Heart left ventricle (tissue), 16 donors: ENCODE measurements at regions not wholly inside any gene's neighbourhood (a gene's known extent, or its start where the extent isn't known, plus 50 kb on each side); places are given as distances from the start of the nearest gene placed in this dataset.

Experiments used
- ATAC-seq, 4 donors: fragments of 200-7000 bp; cut with Tn5 transposase; one replicate each; pipeline ENCODE4 v1.9.1; 2020 to 2022; ENCODE audit warnings: moderate library complexity in 4 of 4, mild to moderate bottlenecking in 3 of 4, moderate number of reproducible peaks in 1 of 4
- DNase-seq, 5 donors: peaks; one replicate each; pipeline ENCODE4 v3.0.0-alpha.2; 2020
- H3K27ac ChIP-seq, 12 donors: fragments of 200-600 bp; sonication (generic) in 4 of 12; one replicate each; pipeline versions ENCODE4 v1.5.0 to v1.8.0; 2016 to 2022; ENCODE audit warnings: mild to moderate bottlenecking in 2 of 12
- H3K27me3 ChIP-seq, 9 donors: fragments of 200-600 bp; sonication (generic) in 2 of 9; one replicate each; pipeline versions ENCODE4 v1.5.1 to v1.8.0; 2016 to 2022; ENCODE audit warnings: mild to moderate bottlenecking in 3 of 9
- H3K36me3 ChIP-seq, 9 donors: fragments of 200-600 bp; sonication (generic) in 2 of 9; one replicate each; pipeline versions ENCODE4 v1.5.0 to v1.8.0; 2018 to 2022; ENCODE audit warnings: mild to moderate bottlenecking in 2 of 9
- H3K4me1 ChIP-seq, 12 donors: fragments of 200-600 bp; sonication (generic) in 4 of 12; one replicate each; pipeline versions ENCODE4 v1.5.0 to v1.8.0; 2016 to 2022; ENCODE audit warnings: mild to moderate bottlenecking in 3 of 12
- H3K4me3 ChIP-seq, 12 donors: fragments of 200-600 bp; sonication (generic) in 4 of 12; one replicate each; pipeline versions ENCODE4 v1.5.0 to v1.8.0; 2017 to 2022; ENCODE audit warnings: mild to moderate bottlenecking in 9 of 12, moderate library complexity in 4 of 12
- H3K9me3 ChIP-seq, 12 donors: fragments of 200-600 bp; sonication (generic) in 4 of 12; one replicate each; pipeline versions ENCODE4 v1.5.0 to v1.8.0; 2016 to 2022; ENCODE audit warnings: mild to moderate bottlenecking in 1 of 12
- CTCF ChIP-seq, 12 donors: fragments of 200-600 bp; sonication (generic) in 4 of 12; IDR thresholded peaks; one replicate each; pipeline versions ENCODE4 v1.5.0 to v1.8.0; 2018 to 2022; ENCODE audit warnings: antibody characterized with exemption in 12 of 12, mild to moderate bottlenecking in 5 of 12
- POLR2A ChIP-seq, 2 donors: fragments of 450-650 bp; IDR thresholded peaks; one replicate each; pipeline ENCODE4 v1.6.1; 2017; ENCODE audit warnings: antibody characterized with exemption in 2 of 2, mild to moderate bottlenecking in 2 of 2, moderate library complexity in 2 of 2
- WGBS, 4 donors: extraction: QIAGEN DNeasy Blood & Tissue Kit in 2 of 4; methylation state at CpG; one replicate each; pipeline versions ENCODE4 v1.1.5 to v1.1.7; 2013 to 2018; 5-methylcytosine and 5-hydroxymethylcytosine counted together
- intact Hi-C, 10 donors: fragments of 100-400 bp; cut with DNase I; formaldehyde crosslinking; loops; one replicate each; pipeline versions ENCODE4 v1.11.1 to v1.14.2; 2022
- donor health status: ischemic (EF 13 %, LVEDD 7.1; RV severe dilation, severe dysfunction).
- donor health status: healthy with polysubstance abuse.
- donor health status: DM: no; HTN: yes; CAD: no.
- donor health status: DM: no; HTN: no; CAD: no.
- donor health status: ischemic (EF 25% LVEDD 6.9; RV normal size, moderate dysfunction).
- donor health status: ischemic (EF 25% LVEDD 5.7; RV mildly dilated, moderate dysfunction).
- donor health status: healthy.
- donor health status: DM: yes; HTN: yes; CAD: no.
- donor health status: ischemic (EF 35%, LVEDD 5.7; RV mildly dilated, moderate dysfunction).
- donor health status: nonischemic (EF 11% LVEDD 7.7; RV severe dilation, severe dysfunction).
- donor health status: DM: yes; HTN: yes; CAD: no.
- donor health status: PGD.
- donor health status: ischemic (EF 29% LVEDD 5.4; RV normal size, mild dysfunction).
- donor health status: nonischemic (EF 23%, LVEDD 6.1; RV moderate dilation, normal function).

- no peak overlapping the region for H3K4me3 ChIP-seq
- H3K9me3 ChIP-seq, result no peaks in the 10 kb centered on the region
- intact Hi-C loops, result no loop called here
- 62 to 70% (median 68%) methylated on average over 5 of the region's 5 CpGs for WGBS, 4 donors
- DNase-seq (no peak), ATAC-seq (no peak)
- no peaks in the 10 kb centered on the region for H3K27me3 ChIP-seq
- TF ChIP-seq CTCF (IDR thresholded peaks at IDR 0.05) (no peak), POLR2A (IDR thresholded peaks at IDR 0.05) (no peak)
- H3K4me1 ChIP-seq, result no peaks in the 10 kb centered on the region
- no peaks in the 10 kb centered on the region for H3K36me3 ChIP-seq
- no peak overlapping the region for H3K27ac ChIP-seq
Measured at GRCh38 chr12:72082986-72083820, 144.6 kb downstream of the TPH2 start.

DNA sequence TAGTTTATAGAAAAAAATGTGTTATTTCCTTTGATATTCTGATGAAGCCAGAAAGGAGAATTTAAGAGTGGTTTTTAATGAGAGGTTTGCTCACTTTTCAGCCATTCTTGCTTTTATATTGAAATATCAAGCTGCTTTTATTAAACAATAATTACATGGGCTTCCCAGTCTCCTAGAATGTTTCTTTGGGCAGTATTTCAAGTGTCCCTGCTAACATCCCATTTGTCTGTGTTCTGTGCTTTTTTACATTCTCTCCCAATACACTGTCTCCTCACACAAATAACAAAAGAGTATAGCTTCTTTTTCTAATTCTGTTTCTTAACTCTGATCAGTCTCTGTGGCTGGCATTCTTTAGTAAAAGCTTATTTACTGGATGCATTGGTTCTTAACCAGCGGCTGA lies 145.4 kb downstream of the TPH2 start:
- WGBS, 4 donors, result 0 to 48% (median 19%) methylated on average over 1 of the region's 1 CpG
- no peak for TF ChIP-seq CTCF (IDR thresholded peaks at IDR 0.05)
- no peak for TF ChIP-seq POLR2A (IDR thresholded peaks at IDR 0.05)
- H3K27me3 ChIP-seq, result no peaks in the 10 kb centered on the region
- intact Hi-C loops, result no loop called here
- H3K9me3 ChIP-seq, result no peaks in the 10 kb centered on the region
- H3K27ac ChIP-seq, result no peak overlapping the region
- no peak overlapping the region for H3K4me3 ChIP-seq
- no peaks in the 10 kb centered on the region for H3K36me3 ChIP-seq
- ATAC-seq, result no peak
- no peaks in the 10 kb centered on the region for H3K4me1 ChIP-seq
- no peak for DNase-seq

DNA sequence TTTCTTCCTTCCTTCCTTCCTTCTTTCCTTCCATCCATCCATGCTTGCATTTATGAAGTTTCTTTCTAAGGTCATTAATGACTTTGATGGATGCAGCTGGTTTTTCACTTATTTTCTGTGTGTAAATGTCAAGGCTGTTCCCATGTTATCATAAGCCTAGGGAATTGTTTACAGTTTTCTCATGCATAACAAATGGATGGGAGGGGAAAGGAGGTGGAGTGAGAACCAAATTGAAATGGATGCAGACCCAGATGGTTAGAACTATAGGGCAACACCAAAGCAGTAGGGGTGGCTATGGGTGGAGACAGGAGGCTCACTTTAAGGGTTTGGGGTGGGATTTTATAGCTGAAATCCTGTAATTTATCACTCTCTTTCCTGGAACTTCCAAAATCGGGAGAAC lies 146.2 kb downstream of the TPH2 start:
- no peak for DNase-seq

GRCh38 chr12:72089678-72090077 lies 151.0 kb downstream of the TPH2 start:
- TF ChIP-seq POLR2A (IDR thresholded peaks at IDR 0.05) (no peak), CTCF (IDR thresholded peaks at IDR 0.05) (no peak)
- intact Hi-C loops, result no loop called here
- ATAC-seq, result no peak
- no peak for DNase-seq
- Histone ChIP-seq H3K4me3 (no peak overlapping the region), H3K4me1 (no peaks in the 10 kb centered on the region), H3K27me3 (no peaks in the 10 kb centered on the region), H3K36me3 (no peaks in the 10 kb centered on the region), H3K27ac (no peak overlapping the region), H3K9me3 (peaks cover 0 to 20% (median 2%) of the 10 kb centered on the region in 12 donors)

More for the DNA sequence above, 146.2 kb downstream of the TPH2 start:
- H3K9me3 ChIP-seq, result no peaks in the 10 kb centered on the region
- H3K27me3 ChIP-seq, result no peaks in the 10 kb centered on the region
- H3K4me3 ChIP-seq, result no peak overlapping the region
- intact Hi-C loops, result no loop called here
- WGBS, 4 donors, result 45 to 69% (median 55%) methylated on average over 1 of the region's 1 CpG
- TF ChIP-seq CTCF (IDR thresholded peaks at IDR 0.05) (no peak), POLR2A (IDR thresholded peaks at IDR 0.05) (no peak)
- H3K4me1 ChIP-seq, result no peaks in the 10 kb centered on the region
- ATAC-seq, result no peak
- no peak overlapping the region for H3K27ac ChIP-seq
- H3K36me3 ChIP-seq, result no peaks in the 10 kb centered on the region
